GM04504 (cell line): ENCODE measurements at regions not wholly inside any gene's neighbourhood (a gene's known extent, or its start where the extent isn't known, plus 50 kb on each side); places are given as distances from the start of the nearest gene placed in this dataset.

Experiments
- DNase-seq: peaks from one replicate; pipeline ENCODE4 v3.0.0-alpha.2; 2012; ENCODE audit warnings: low read depth

DNA sequence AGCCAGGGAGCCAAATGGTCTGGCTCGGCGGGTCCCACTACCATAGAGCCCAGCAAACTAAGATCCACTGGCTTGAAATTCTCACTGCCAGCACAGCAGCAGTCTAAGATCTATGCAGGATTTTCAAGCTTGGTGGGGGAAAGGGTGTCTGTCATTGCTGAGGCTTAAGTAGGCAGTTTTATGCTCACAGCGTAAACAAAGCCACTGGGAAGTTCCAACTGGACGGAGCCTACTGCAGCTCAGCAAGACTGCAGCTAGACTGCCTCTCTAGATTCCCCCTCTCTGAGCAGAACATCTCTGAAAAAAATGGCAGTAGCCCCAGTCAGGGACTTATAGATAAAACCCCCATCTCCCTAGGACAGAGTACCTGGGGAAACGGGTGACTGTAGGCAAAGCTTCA lies 277.6 kb upstream of the PHF14 start:
- DNase-seq = no peak

DNA sequence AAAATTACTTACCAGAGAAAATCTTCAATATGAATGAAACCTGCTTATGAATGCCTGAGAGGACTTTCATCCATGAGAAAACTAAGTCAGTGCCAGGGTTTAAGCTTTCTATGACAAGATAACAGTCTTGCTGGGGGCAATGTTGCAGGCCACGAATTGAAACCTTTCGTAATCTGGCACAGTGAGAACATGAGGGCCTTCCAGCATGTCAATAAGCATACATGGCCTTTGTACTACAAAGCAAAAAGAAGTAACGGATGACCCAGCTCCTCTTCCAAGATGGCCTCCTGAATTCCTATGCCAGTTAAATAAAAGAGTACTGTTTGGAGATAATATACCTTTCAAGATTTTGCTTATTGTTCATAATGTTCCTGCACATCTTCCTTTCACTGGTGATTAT lies 270.6 kb upstream of the PHF14 start:
- no peak for DNase-seq

DNA sequence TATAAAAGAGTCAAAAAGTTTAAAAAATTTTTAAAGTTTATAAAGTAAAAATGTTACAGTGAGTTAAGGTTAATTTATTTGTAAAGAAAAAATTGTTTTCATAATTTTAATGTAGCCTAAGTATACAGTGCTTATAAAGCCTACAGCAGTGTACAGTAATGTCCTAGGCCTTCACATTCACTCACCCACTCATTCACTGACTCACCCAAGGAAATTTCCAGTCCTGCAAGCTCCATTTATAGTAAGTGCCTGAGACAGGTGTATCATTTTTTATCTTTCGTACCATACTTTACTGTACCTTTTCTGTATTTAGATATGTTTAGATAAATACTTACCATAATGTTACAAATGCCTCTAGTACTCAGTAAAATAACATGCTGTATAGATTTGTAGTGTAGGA lies 269.7 kb upstream of the PHF14 start:
- no peak for DNase-seq

DNA sequence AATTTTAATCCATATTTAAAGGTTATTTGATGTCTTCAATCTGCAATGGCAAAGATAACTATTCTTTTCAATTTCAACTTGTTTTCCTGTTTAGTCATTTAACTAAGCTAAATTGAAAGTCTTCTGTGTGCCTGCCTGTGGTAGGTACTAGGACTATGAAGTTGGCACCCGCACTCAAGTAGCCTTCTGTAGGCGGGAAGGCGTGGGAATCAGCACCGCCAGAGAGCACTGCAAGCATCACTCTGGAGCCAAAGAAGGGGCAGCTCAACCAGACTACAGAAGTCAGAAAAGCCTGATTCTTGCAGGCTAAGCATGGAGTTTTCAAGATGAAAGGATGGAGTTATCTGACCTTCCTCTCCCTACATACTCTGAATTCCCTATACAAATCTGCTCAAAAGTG lies 269.0 kb upstream of the PHF14 start:
- DNase-seq = no peak

DNA sequence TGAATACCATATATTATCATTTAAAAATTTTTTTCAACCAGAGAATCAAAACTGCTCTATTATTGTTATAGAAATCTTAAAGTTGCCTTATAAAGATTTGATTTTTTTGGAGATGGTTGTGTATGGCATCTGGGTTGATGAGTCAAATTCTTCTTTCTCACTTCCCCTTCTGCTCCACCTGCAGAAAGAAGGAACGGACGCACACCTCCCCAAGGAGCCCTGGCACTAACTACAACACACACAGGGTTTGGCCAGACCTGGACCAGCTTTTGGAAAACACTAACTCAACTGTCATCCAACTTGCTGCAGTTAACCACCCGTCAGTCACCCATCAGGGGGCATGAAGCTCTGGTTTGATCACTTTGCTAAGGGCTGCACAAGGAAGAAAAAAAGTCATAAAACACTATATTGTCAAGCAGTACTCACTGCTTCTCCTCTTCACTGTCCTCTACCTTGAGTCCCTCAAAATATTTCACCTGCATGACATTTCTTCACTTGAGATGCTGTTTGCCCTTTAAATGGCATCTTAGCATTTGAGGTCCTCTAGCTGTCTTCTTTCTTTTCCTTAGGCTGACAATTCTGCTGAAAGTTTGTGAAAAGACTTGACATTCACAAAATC lies 266.7 kb upstream of the PHF14 start:
- DNase-seq = no peak

DNA sequence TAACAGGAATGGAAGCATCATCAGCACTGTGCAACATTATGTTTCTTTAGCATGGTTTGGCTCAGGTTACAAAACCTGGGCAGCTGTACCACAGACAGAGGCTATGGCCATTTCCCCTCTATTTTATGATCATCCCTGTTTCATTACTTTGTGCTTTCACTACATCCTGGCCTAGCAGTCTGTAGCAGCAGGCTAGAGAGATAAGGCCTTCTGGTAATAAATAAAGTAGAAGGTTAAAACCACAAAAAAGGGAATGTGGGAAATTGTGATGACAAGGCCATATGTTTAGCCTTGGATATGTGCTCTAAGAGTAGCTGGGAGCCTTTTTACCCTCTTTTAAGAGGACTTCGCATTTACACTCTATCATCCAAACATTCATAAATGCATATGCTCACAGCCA lies 266.2 kb upstream of the PHF14 start:
- no peak for DNase-seq

DNA sequence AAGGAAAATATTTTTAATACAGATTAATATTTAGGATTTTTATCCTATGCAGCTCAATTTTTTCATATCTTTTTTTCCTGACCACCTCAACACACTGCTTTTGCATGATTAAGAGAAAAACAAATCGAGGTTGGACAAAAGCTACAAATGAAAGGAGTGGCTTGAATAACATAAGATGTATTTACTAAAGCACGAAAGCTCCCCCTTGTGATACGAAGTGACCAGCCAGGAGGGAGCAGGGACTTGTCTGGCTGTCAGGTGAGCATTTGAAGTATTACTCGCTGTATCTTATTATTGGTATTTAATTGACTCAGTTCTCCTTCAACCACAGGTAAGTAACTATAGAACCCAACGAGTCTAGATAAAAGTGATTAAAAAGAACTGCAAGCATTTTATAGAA lies 265.2 kb upstream of the PHF14 start:
- no peak for DNase-seq

DNA sequence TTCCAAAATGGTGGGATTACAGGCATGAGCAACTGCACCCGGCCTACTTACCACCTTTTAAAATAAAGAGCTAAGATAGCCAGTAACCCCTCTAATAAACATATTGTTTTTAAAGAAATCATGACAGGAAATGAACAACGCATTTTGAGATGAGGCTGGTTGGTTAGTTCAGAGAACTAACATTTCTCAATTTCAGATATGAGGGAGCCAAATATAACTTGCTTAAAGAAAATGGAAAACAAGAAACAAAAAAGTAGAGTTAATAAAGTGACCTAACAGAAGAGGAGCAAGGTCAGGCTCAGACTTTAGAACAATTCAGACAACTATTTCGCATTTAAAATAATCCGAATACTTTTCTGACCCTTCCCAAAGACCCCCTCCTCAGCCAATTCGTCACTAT lies 254.9 kb upstream of the PHF14 start:
- DNase-seq = no peak

DNA sequence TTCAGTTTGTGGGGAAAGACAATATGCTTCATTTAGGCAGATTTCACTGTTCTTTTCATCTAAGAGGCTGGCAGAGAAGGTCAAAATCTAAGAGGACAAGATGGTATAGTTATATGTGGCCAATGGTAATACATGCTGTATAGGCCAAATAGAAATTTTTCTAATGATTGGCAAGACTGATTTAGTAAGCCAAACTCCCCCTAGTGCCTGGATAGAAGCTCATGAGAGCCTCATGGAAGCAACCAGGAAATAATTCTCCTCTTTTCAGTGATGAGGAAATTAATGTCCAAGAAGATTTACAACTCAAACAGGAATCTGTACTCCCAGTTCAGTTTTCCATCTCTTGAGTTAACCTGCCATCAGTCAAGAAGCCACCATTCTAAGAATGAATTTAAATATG lies 253.6 kb upstream of the PHF14 start:
- no peak for DNase-seq

DNA sequence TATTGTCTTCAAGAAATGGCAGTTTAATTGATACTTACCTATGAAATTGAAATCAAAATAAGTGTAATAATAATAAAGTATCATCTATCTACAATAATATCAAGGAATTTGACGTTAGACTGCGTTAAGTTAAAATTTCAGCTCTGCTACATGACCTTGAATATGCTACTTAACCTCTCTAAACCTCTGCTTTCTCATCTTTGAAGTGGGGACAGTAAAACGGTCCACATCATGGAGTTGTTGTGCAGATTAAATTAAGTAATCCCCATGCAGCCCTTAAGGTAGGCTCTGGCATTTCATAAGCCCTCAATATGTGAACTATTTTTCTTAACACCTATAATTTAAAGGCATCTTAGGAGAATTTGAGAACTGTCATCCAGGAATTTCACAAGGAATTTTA lies 252.4 kb upstream of the PHF14 start:
- DNase-seq = no peak

DNA sequence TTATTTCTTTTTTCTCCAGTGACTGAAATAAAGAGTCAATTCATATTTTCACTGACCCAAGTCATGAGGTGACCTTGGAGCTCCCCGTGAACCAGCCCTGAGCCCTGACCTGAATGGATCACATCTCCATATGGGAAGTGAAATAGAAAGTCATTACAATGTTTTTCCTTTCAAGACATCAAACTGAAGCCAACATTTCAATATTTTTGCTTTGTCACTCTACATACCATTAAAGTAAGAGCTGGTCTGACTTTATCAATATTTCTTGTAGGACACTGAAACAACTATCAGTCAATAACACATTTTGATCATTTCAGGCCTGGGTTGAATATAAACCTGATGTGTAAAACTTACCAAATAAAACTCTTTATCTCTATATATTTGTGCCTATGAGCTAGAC lies 249.8 kb upstream of the PHF14 start:
- no peak for DNase-seq

DNA sequence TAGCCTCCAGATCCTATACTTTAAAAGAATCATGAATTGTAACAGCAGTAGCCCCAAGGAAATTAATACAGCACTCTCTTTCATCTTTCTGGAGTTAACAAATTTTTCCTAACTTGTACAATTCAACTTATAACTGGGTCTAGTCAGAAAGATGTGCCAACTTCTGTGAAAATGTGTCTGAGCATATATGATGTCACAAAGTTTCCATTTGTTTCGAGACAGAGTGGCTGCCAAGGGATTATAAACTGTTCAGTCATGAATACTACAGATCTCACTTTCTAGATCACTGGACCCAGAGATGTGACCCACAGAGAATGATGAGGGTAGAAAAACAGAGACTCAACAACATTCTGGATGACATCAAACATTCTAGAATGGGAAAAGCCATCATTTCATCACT lies 249.2 kb upstream of the PHF14 start:
- no peak for DNase-seq

DNA sequence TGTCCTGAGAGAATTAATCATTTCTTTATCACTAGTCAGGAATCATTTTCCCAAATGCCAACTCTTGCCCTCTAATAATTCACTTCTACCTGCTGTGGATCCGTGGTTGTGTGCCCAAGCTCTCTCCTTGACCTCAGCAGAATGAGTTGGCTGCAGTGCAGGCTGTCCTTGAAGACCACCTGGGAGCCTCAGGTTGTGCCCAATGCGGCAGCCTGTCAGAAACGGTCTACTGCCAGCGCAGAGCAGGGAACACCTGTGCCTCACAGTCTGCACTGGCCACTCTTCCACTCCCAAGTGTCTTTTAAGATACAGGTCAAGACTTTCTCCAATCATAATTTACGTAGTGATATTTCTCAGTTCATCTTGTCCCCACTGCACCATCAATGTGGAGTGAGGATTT lies 246.0 kb upstream of the PHF14 start:
- no peak for DNase-seq

DNA sequence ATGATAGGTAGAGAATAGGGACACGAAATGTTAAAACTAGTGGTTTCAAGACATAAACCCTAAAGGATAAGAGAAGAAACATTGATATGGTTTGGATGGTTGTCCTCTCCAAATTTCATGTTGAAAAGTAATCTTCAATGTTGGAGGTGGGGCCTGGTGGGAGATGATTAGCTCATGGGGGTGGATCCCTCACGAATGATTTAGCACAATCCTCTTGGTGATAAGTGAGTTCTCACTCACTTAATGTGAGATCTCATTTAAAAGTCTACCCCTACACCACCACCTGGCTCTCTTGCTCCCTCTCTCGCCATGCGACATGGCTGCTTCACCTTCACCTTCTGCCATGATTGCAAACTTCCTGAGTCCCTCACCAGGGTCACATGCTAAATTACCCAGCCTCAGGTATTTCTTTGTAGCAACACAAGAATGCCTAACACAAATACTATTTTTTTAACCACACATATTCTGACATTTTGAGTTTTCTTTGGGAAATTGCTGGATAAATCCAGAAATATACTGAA lies 242.4 kb upstream of the PHF14 start:
- DNase-seq = no peak

DNA sequence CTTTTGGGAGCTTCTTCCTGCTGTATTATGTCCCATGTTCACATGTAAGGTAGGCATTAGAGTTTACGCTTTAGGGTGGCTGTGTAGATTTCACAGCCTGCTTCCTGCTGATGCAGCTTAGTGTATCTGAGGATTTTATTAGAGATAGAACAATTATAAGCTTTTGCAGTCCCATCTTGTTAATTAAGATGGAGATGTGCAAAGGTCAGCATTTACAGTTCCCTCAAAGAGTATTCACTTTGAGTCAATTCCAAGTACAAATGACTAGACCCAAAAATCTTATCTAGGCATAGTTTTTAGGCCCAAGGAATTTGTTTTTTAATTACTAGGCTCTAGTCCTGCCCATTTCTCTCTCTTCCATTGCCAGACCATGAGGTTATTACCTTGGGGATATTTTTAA lies 239.9 kb upstream of the PHF14 start:
- no peak for DNase-seq

DNA sequence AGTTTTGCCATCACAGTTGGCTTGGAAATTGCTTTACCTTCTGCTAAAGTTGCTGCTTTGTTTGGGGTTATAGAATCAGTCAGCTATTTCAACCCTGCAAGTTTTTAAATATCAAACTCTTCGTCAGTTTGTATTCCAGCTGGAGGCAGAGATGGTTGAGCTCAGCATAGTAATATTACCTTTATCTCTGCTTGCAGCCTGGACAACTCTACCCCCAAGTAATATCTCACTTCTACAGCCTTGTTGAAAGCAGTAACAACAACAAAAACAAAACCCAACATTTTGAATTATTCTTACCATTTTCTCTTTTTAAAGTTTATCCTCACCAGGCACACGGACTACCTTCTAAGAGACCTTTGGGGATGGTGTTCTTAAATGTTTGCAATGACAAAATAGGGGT lies 239.1 kb upstream of the PHF14 start:
- no peak for DNase-seq

DNA sequence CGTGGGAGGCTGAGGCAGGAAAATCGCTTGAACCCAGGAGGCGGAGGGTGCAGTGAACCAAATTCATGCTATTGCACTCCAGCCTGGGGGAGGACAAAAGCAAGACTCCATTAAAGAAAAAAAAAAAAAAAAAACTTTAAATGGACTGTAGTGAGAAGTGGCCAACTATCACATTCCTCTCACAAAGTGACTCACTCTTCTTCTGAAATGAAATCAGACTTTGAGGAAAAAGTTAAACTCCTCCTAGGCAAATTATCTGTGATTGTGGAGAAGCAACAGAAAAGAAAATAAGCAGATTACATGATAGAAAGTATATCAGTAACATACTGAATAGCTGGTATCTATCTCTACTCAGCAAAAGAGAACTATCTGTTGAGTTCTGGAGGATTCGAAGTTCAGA lies 234.3 kb upstream of the PHF14 start:
- DNase-seq = no peak

DNA sequence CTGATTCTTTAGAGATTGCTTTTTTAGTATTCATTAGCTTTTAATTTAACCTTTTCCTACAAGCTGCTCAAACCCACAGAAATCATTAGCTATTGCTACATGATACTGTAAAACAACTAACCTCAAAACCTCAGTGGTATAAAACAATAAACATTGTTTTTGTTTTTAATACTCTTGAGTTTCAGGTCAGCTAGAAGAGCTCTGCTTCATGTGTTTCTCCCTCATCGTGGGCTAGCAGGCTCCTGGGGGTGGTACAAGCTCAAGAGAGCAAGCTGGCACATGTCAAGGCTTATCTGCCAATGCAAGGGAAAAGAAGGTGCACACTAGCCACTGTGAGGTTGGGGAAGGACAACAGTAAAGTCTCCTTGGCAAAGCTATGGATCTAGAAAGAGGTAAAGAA lies 232.9 kb upstream of the PHF14 start:
- no peak for DNase-seq

DNA sequence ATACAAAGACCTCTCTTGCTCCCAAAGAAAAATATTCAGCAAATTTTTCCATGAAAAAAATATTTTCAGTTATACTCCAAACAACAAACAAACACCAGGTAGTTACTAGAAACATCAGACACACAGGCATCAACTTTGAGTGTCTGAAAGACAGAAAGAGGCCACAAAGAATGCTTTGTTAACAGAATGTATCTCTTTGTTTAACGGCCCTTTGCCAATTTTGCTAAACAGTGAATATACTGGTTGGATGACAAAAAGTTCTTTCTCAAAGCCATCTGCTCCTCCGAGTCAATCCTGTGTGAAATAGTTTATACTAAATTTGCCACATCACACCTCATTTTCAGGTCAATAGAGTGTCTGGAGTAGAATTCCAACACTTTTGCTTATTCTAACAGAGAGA lies 216.7 kb upstream of the PHF14 start:
- no peak for DNase-seq

DNA sequence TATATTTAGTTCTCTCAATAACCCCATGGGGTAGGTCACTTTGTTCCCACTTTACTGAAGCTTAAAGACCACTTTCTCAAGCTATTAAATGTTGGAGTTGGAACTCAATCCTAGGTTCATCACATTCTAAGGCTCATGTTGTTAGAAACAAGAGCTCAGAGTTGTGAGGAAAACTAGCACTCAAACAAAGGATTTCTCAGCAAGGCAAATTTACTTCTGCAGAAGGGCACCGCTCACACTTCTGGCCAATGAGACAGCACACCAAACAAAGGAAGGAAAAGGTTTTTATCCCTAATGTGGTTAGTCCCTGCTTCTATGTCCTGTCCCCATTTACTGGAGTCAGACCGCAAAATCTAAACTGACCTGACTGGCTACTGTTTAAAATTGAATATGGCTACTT lies 214.6 kb upstream of the PHF14 start:
- DNase-seq = no peak

DNA sequence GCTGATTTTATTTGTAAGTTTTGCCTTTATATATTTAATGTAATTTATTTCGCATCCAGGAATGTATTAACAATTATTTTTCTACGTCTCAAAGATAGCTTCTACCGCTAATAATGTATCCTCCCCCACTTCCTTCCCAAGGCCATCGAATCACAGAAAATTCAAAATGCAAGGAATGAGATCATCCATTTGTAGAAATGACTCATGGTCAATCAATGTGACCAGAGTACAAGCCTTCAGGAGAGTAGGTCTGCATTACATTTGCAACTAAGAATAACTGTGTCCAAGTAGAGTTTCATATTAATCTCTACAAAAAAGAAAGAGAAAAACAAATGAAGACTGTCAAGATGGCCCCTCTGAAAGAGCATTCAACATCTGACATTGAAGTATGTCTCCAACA lies 205.9 kb upstream of the PHF14 start:
- DNase-seq = no peak

DNA sequence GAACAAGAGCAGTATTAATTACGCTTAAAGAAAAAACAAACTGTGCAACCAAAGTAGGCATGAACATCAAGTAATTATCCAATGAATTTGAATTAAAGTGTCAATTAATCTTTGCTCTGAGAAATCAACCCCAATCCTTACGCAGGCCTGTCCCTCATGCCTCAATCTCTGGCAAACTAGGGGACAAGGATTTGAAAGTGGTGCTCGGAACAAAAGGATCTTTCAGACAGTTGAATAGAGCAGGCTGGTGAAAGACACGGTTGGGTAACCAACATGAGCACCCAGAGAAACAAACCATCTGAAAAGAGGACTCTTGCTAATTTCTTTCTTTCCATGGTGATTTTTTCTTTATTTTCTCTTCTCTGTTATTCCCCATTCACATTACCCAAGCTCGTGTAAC lies 203.5 kb upstream of the PHF14 start:
- DNase-seq = no peak

DNA sequence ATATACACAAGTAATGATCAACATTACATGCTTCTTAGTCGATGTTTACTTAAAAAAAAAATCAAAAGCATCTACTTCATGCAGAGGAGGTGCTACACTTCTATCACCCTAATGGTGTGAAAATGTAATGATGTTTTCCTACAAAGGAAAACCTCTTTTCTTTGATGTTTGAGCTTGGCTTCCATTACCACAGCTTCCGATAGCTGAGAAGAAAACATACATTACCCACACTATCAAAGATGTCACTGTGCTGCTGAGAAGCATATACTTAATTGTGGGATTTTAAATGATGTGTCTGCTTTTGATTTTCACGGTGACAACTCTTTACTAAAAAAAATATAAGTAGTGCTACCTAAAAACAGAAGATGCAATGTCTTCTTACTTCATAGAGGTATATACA lies 200.2 kb upstream of the PHF14 start:
- DNase-seq = no peak

DNA sequence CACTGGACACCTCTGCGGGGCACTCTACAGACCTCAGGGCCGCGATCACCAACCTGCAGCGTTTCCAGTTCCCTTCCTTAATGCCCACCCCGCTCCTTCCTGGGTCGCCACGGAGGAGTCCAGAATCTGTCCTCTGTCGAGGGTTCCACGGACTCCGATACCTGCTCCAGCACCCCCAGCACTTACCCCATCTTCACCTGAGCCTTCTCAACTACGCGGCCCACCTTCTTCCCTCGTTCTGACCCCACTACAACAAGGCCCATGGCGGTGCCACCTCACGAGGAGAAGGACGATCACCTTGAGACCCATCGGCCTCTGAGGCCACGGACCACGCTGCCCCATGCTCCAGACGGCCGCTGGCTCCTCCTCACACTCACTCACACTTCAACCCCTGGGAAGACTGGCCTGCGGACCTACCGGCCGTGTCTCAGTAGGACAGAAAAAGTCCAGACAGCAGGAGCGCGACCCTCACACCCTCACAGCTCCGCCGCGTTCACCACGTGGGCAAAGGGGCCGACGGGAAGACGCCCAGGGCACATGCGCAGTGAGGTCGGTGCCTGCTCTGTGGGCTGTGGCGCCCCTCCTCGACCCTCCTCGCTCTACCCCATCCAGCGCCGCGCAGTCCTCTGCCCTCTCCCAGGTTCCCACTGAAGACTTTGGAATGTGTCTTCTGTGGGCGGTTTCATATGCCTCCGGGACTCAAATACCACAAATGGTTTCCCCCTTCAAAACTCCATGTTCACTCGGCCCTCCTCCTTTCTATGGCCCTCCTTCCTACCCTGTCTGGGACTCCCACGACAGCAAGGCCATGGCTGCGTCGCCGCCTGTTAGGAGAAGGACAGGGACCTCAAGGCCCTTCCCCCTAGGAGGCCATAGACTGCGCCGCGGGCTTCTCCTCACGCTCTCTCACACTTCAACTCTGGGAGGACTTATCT lies 193.9 kb upstream of the PHF14 start:
- no peak for DNase-seq
